ENCODE measurements at regions not wholly inside any gene's neighbourhood (a gene's known extent, or its start where the extent isn't known, plus 50 kb on each side); places are given as distances from the start of the nearest gene placed in this dataset.
"Not testable (repeated sequence)": the region's sequence is repeated elsewhere in the genome, so short reads cannot be mapped to it uniquely, and the experiment has no call there.

GRCh38 chr6:60919652-60920051, 1366.4 kb downstream of the KHDRBS2 start:
- DNase-seq (ENCODE audit: low spot score); H3K9ac ChIP-seq; H3K79me2 ChIP-seq (ENCODE audit: low read depth); H3K4me2 ChIP-seq; H3K36me3 Mint-ChIP-seq; H3K9me3 ChIP-seq (ENCODE audit: low read depth); H3K4me3 ChIP-seq; H3K27me3 Mint-ChIP-seq (ENCODE audit: insufficient read depth, low read depth); H3K9me3 Mint-ChIP-seq; H3K4me1 ChIP-seq; H3K36me3 ChIP-seq; H3K4me3 Mint-ChIP-seq; H2AFZ ChIP-seq (replicated peaks); H3K27ac ChIP-seq; H3K4me1 Mint-ChIP-seq; H4K20me1 ChIP-seq (ENCODE audit: low read depth); H3K27me3 ChIP-seq; H3F3A ChIP-seq (ENCODE audit: low read depth); H3K27ac Mint-ChIP-seq: not testable (repeated sequence)

DNA sequence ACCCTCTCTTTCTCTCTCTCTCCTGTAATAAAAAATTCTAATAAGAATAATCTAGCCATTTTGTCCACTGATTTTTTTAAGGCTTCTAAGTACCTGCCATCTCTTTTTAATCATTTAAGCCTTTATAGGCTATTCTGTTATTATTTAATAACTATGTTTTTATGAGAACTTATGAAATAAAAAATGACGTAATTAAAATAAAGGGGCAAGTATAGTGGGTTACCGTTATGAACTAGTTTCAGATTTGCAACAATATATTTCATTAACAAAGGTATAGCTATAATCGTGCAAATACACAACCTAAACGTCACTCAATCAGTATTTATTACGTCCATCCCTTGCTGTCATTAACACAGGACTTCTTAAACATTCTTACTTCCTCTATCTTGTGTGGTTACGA, 1382.2 kb downstream of the KHDRBS2 start:
- not testable (repeated sequence) for H3K9ac ChIP-seq; H4K20me1 ChIP-seq (ENCODE audit: low read depth)

GRCh38 chr6:60893374-60893773, 1392.7 kb downstream of the KHDRBS2 start:
- not testable (repeated sequence) for DNase-seq (ENCODE audit: low spot score); H3K4me1 ChIP-seq; H3K27ac ChIP-seq; H3K4me3 ChIP-seq; H3K36me3 Mint-ChIP-seq; H3K4me3 Mint-ChIP-seq; H3K36me3 ChIP-seq; H2AFZ ChIP-seq (replicated peaks); H3K27ac Mint-ChIP-seq; H3K9me3 ChIP-seq (ENCODE audit: low read depth); H3F3A ChIP-seq (ENCODE audit: low read depth); H3K27me3 Mint-ChIP-seq (ENCODE audit: insufficient read depth, low read depth); H3K27me3 ChIP-seq; H4K20me1 ChIP-seq (ENCODE audit: low read depth); H3K4me2 ChIP-seq; H3K4me1 Mint-ChIP-seq; H3K79me2 ChIP-seq (ENCODE audit: low read depth); H3K9ac ChIP-seq; H3K9me3 Mint-ChIP-seq

More for the DNA sequence above, 1382.2 kb downstream of the KHDRBS2 start:
- H2AFZ ChIP-seq (replicated peaks); H3K36me3 Mint-ChIP-seq; H3K36me3 ChIP-seq; H3K27me3 ChIP-seq; H3K9me3 ChIP-seq (ENCODE audit: low read depth); H3F3A ChIP-seq (ENCODE audit: low read depth); H3K27ac ChIP-seq; H3K27ac Mint-ChIP-seq; DNase-seq (ENCODE audit: low spot score); H3K4me1 ChIP-seq; H3K4me2 ChIP-seq; H3K79me2 ChIP-seq (ENCODE audit: low read depth); H3K4me3 ChIP-seq; H3K4me3 Mint-ChIP-seq; H3K27me3 Mint-ChIP-seq (ENCODE audit: insufficient read depth, low read depth); H3K4me1 Mint-ChIP-seq: not testable (repeated sequence)
- H3K9me3 Mint-ChIP-seq = peaks cover 25% of the 10 kb centered on the region

DNA sequence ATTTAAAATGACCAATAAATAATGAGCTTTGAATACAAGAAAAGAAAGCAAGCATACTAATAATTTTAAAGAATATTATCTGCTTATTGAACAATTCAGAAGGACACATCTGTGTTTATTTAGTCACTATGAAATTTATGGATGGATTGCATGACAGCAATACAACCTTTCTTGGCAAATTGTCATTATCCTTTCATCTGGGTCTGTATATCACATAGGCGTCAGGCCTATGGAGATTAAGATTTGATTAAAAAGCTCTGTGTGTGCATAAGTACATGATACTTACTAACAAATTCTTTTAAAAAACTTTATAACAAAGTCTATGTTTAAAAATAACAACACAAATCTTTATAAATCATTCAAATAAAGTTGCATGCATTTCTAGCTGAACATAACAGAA, 1394.4 kb downstream of the KHDRBS2 start:
- H3K4me1 Mint-ChIP-seq = peaks cover 3% of the 10 kb centered on the region
- no peaks in the 10 kb centered on the region for H3F3A ChIP-seq (ENCODE audit: low read depth)
- TF ChIP-seq EZH2 (IDR thresholded peaks at IDR 0.05) (no peak), EZH2phosphoT487 (IDR thresholded peaks at IDR 0.05) (no peak)
- TF ChIP-seq, protein P1, sequence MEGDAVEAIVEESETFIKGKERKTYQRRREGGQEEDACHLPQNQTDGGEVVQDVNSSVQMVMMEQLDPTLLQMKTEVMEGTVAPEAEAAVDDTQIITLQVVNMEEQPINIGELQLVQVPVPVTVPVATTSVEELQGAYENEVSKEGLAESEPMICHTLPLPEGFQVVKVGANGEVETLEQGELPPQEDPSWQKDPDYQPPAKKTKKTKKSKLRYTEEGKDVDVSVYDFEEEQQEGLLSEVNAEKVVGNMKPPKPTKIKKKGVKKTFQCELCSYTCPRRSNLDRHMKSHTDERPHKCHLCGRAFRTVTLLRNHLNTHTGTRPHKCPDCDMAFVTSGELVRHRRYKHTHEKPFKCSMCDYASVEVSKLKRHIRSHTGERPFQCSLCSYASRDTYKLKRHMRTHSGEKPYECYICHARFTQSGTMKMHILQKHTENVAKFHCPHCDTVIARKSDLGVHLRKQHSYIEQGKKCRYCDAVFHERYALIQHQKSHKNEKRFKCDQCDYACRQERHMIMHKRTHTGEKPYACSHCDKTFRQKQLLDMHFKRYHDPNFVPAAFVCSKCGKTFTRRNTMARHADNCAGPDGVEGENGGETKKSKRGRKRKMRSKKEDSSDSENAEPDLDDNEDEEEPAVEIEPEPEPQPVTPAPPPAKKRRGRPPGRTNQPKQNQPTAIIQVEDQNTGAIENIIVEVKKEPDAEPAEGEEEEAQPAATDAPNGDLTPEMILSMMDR (IDR thresholded peaks at IDR 0.05) = no peak
- H3K79me2 ChIP-seq (ENCODE audit: low read depth) = no peaks in the 10 kb centered on the region
- H4K20me1 ChIP-seq (ENCODE audit: low read depth) = no peaks in the 10 kb centered on the region
- no peak overlapping the region for H3K4me3 Mint-ChIP-seq
- no peak overlapping the region for H2AFZ ChIP-seq (replicated peaks)
- no peaks in the 10 kb centered on the region for H3K9me3 ChIP-seq (ENCODE audit: low read depth)
- H3K27me3 ChIP-seq = no peaks in the 10 kb centered on the region
- H3K36me3 Mint-ChIP-seq = peaks cover 3% of the 10 kb centered on the region
- H3K9ac ChIP-seq = no peak overlapping the region
- H3K27ac ChIP-seq = no peak overlapping the region
- no peak overlapping the region for H3K27ac Mint-ChIP-seq
- H3K9me3 Mint-ChIP-seq = peaks cover 13% of the 10 kb centered on the region
- H3K4me1 ChIP-seq = no peaks in the 10 kb centered on the region
- H3K27me3 Mint-ChIP-seq (ENCODE audit: insufficient read depth, low read depth) = no peaks in the 10 kb centered on the region
- H3K4me2 ChIP-seq = no peak overlapping the region
- no peak for DNase-seq (ENCODE audit: low spot score)
- H3K36me3 ChIP-seq = no peaks in the 10 kb centered on the region
- no peak overlapping the region for H3K4me3 ChIP-seq

DNA sequence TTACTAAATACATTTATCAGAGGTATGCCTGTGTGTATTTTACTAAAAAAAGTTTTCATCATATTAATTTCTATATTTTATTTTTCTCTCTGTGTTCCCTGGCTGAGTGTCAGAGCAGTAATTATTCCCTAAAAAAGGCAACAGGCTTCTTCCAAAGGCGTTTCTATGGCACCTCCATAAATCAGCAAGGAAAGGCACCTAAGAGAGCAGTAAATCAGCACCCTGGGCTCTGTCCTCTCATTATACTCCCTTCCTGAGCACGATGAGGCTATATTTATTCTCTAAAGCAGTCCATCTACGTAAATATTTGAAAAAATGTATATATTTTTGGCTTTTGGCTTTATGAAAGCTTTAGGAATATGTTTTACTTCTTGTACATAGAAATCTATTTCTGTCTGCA, 1408.6 kb downstream of the KHDRBS2 start:
- H3K79me2 ChIP-seq (ENCODE audit: low read depth) = not testable (repeated sequence)

DNA sequence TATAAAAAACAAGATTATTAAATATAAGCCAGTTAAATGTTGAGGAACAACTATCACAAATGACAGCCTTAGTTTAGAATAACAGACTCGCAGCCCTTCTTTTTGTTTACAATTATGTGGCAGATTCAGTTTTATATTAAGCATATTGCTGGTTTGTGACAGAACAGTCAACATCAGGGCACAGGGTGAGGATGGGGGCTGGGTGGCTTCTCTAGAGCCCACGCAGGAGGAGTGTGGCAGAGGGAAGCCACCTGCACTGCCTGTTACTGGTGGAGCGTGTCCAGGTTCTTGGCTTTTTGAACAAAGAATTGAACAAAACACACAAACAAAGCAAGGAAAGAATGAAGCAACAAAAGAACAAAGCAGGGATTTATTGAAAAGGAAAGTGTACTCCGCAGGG, 1415.2 kb downstream of the KHDRBS2 start:
- not testable (repeated sequence) for H3K4me3 ChIP-seq; H3K9ac ChIP-seq; H3K27me3 Mint-ChIP-seq (ENCODE audit: insufficient read depth, low read depth); H2AFZ ChIP-seq (replicated peaks); H4K20me1 ChIP-seq (ENCODE audit: low read depth); H3K9me3 ChIP-seq (ENCODE audit: low read depth); H3K27ac ChIP-seq; H3K36me3 Mint-ChIP-seq; H3K27me3 ChIP-seq; H3K36me3 ChIP-seq; H3F3A ChIP-seq (ENCODE audit: low read depth); H3K79me2 ChIP-seq (ENCODE audit: low read depth); H3K4me1 ChIP-seq; H3K4me3 Mint-ChIP-seq
- H3K4me2 ChIP-seq = peak overlapping the region; percentile 22
- Mint-ChIP-seq H3K4me1 (peaks cover 19% of the 10 kb centered on the region), H3K9me3 (peaks cover 25% of the 10 kb centered on the region), H3K27ac (peak overlapping the region; percentile 77)
- peak; percentile 16 for DNase-seq (ENCODE audit: low spot score)

More for the DNA sequence above, 1408.6 kb downstream of the KHDRBS2 start:
- H3K4me2 ChIP-seq; H2AFZ ChIP-seq (replicated peaks); H3K27me3 Mint-ChIP-seq (ENCODE audit: insufficient read depth, low read depth); H3K4me1 ChIP-seq; H3K36me3 ChIP-seq; H3K36me3 Mint-ChIP-seq; H4K20me1 ChIP-seq (ENCODE audit: low read depth); H3F3A ChIP-seq (ENCODE audit: low read depth); H3K27me3 ChIP-seq; H3K9ac ChIP-seq; H3K4me3 Mint-ChIP-seq; H3K9me3 ChIP-seq (ENCODE audit: low read depth); DNase-seq (ENCODE audit: low spot score); H3K4me3 ChIP-seq; H3K27ac ChIP-seq: not testable (repeated sequence)
- peaks cover 26% of the 10 kb centered on the region for H3K9me3 Mint-ChIP-seq
- H3K4me1 Mint-ChIP-seq = peaks cover 16% of the 10 kb centered on the region
- peak overlapping the region; percentile 74 for H3K27ac Mint-ChIP-seq

Data from neural progenitor cell (in vitro differentiated cells).